Myocyte (in vitro differentiated cells): ENCODE measurements at regions not wholly inside any gene's neighbourhood (a gene's known extent, or its start where the extent isn't known, plus 50 kb on each side); places are given as distances from the start of the nearest gene placed in this dataset.

Source experiments
- DNase-seq: peaks from one replicate; pipeline ENCODE4 v3.0.0-alpha.2; 2012; ENCODE audit warnings: low read depth

DNA sequence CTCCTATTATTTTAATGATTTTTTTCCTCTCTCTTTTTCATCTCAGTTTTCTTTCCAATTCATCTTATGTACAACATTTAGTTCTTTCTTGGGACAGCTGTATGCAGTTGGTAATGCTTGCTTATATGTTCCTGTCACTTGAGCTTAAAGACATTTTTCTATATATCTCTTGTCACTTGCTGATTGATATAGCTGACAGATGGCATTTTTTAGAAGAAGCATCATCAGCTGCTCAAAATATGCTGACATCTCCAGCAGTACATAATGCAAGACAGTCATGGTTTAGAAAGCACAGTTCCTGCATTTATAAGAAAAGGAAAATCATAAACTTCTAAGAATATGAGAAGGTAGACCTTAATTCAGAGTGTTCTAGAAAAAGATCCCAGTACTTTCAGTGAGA, 56.5 kb downstream of the DCAF8L1 start:
- no peak for DNase-seq

DNA sequence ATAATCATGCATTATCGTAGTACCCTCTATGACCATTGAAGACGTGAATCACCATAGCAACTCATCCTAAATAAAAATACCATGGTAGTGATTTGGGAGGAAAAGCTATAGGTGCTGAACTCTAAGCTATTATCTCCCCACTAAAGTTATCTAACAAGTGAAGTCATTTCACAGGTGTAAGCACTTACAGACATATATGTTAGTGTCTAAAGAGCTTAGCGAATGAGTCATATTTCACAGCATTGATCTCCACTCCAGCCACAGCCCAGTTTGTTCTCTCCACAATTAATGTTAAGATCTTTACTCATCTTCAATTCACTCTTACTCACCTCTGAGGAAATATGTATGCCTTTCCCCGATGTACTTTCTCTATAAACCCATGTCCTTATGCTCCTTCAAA, 57.0 kb downstream of the DCAF8L1 start:
- no peak for DNase-seq

DNA sequence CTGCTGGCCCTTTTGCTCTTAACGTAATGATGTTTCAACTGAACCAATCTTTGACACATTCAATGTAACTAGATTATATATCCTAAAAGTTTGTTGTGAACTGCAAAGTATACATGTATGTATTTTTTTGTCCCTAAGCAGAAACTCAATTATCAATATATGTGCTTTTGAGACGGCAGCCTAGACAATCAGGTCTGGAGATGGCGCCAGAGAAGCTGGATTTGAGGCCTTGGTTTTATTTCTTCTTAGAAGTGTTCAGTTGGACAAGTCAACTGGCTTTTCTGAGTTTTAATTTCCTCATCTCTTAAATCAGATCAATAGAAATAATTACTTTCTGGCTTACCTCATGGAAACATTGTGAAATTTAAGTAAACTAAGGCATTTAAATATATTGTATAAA, 62.5 kb downstream of the DCAF8L1 start:
- no peak for DNase-seq

DNA sequence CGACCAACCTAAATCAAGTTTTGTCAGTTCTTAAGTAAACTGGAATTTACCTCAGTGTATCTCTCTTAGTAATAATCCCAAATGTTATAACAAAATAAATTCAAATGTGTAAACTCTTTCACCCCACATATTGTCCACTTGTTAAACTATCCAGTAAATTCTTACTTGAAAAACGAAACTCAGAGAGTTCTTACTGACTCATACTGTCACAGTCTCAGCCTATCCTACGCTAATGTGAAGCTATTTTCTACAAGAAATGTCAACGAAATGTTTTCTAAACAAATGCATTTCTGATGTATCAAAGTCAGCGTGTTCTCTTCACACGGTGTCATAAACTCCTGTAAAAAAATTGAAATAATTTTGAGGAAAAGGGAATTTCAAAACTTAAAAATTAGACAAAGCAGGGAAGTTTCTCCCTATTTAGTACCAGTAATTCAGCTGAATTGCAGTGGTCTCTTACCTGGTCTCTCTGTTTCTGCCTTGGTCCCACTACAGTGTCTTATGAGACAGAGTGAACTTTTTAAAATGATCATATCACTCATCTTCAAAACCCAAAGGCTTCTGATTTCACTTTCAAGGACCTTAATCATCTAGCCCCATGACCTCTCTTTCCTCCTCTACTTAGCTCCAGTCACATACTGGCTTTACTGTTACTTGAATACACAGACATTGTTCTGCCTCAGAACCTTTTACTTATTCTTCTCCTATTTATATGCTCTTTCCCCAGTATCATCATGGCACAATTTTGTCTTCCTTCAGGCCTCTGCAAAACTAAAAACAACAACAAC, 63.3 kb downstream of the DCAF8L1 start:
- DNase-seq, result no peak

DNA sequence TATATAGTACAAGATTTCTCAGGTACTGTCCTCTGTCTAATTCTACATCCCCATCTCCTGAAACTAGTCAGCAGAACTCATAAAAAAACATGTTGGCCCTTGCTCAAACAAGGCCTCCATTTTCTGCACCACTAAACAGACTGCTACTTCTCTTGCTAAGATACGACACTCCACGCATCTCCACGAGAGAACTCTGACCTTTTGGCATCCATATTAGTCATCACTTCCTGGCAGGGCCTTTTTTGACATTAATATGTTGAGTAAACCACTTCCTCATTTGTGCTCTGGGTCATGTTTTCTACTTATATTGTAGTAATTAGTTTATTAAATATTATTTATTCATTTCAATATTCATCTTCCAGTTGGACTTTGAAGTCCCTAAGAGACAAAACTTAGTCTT, 65.6 kb downstream of the DCAF8L1 start:
- no peak for DNase-seq

DNA sequence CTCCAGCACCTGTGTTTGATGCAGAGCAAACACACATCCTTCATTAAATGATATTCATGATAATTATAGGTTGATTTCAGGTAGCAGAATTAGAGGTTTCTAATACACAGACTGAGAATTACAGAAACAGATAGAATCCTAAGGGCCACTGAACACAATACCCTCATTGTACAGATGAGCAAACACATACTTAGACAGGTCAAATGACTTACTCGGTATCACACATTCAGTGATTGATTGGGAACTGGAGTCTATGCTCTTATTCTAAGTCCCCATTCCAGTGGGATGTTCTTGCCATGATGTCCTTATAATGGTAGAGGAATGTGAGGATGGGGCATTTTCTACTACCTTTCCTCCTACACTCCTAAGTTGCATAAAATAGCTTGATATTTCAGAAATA, 70.8 kb downstream of the DCAF8L1 start:
- no peak for DNase-seq

DNA sequence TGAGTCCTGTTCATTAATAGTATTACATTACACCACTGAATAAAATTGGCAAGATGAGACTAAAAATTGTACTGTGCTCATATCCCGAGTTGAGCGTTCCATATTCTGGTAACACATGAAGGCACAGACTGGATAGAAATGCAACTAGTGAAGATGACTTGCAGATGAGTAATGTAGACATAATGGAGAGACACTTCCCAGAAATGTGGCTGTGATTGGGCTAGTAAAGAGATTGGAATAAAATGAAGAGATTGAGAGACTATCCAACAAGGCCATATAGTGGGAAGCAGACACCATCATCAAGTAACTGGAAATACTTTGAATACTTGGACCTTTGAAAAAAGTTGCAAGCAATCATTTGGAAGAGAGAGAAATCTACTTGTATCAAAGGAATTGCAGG, 77.3 kb downstream of the DCAF8L1 start:
- DNase-seq, result no peak

DNA sequence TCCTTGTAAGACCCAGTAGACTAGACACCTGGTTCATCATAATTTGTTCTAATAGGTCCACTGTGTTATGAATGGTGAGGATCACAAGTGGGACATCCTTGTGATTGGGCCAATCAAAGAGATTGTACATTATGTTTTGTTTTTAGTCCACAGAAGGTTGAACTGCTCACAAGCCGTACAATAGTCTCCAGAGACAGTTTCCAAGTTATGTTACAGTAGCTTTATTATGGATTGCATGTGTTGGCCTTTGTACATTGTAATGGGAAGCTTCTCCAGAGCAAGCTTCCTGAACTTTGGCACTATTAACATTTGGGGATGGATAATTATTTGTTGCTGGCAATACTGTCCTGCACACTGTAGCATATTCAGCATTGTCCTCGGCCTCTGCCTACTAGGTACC, 86.1 kb downstream of the MAGEB10 start:
- no peak for DNase-seq

DNA sequence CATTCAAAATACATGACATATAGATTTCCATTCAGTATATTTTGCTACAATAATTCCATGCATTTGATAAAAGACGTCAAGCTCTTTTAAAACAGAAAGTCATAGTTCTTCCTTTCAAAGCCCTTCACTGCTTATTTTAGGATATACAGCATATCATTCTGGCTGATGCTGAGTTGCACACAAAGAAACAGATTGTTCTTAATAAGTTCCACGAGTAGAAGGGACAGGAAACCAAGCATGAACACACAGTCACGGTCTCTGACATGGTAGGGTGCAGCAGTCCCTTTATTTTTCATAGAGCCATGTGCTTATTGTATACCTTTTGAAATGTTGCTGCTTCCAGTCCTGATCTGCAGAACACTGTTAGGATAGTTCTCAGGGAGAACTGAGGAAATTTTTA, 85.4 kb downstream of the MAGEB10 start:
- DNase-seq, result no peak

DNA sequence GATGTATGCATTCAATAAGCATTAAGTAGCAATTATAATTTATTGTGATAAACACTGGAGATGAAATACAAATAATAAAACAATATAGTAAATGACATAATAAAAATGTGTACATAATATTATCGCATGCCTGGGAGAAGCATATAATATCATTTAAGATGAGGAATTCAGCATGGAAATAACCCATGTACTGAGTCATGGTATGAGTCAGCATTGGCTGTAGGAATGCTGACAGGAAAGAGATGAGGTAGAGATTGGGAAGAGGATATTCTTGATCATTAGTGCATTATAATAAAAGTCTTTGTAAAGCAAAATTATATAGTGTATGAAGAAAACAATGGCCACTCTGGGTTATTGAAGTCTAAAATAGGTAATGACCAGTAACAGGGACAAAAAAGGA, 82.8 kb downstream of the MAGEB10 start:
- peak; percentile 0 for DNase-seq

DNA sequence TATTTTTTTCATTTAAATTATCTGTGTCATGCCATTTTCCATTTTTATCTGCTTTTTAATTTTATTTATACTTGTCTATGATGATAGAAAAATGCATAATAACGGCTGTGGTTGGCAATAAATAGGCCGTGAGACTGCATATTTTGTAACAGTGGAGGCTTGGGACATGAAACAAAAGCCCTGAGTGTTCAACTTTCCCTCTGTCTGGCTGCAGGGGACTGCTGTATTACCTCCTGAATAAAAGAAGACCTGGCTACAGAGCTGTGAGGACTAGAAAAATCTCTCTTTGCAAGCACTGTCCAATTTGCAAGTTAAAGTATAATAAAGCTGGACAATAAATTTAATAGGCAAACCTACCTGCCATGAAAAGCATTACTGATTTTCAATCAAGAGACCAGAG, 82.1 kb downstream of the MAGEB10 start:
- DNase-seq, result no peak

DNA sequence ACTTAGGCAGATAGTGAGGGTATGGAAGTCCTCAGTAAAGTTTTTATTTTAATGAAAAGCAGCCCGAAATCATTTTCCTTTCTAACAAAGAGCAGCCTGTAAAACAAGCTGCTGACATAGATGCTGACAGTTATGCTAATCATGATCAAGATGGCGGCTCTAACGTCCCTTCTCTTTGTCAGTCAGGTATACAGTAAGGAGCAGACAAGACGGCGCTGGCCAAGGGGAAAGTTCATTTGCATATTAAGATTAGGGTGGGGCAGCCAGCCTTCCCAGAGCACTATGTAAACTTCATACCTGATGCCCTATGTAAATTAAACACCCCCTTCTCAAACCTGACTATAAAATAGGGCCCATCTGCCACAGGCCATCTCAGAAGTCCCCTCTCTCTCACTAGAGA, 76.9 kb downstream of the MAGEB10 start:
- no peak for DNase-seq

DNA sequence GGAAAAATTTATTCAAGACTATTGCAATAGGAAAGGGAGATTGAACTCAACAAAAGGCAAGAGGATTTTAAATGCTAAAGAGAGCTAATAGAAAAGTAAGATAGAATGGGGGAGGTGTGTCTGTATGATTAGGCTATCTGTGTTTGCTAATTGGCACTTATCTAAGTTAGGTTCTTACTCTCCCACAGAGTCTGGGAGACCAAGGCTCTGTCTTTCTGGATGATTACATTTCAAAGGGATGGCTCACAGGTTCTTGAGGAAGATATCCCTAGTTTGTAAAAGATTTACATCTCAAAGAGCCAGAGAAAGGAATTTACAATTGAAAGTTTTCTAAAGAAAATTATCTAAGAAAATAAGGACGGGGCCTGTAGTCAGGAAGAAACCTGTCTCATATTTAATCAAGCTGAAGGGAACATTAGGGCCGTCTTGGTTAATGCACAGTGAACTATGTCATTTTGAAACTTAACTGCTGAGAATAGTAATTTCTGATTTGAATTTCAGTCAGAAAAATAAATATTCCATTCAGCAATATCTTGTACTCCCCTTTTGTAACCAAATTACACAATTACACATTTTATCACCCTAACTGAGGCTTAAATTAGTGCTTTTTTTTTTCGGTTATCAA, 75.8 kb downstream of the MAGEB10 start:
- DNase-seq, result no peak

DNA sequence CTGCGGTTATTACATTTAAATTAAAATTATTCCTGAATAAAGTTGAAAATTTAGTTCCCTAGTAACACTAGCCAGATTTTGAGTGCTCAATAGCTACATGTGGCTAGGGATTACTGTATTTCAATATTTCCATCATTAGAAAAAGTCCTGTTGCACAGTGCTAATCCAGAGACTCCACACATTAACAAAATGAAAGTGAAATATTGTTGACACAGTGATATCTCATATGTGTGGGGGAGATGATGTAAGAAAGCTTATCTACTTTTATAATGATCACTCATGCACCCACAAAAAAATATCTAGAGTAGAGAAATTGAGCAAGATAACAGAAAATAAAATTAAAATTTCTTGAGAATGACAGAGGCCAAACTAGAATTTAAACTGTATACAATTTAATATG, 74.9 kb downstream of the MAGEB10 start:
- DNase-seq, result no peak

DNA sequence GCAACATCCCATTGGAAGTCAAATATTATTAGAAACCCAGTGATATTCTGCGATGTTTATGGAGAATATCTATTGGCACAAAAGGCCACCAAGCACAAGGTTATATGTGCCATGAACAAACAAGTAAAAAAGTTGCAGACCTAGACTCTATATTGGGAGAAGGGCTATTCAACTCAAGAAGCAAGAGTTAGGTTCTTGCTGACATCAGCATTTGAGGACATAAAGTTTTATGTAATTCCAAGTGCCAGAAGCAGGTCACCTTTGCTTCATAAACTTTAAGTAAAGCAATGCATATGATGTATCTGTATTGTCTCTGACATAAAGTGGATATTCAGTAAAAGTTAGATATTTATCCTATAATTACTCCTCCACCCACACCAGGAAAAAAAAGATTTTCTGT, 71.1 kb downstream of the MAGEB10 start:
- no peak for DNase-seq
